DOHH2 (cell line): ENCODE measurements at regions not wholly inside any gene's neighbourhood (a gene's known extent, or its start where the extent isn't known, plus 50 kb on each side); places are given as distances from the start of the nearest gene placed in this dataset.

ENCODE experiments used
- CTCF ChIP-seq: fragments of 200-600 bp; sonication (generic); IDR thresholded peaks from one replicate; pipeline ENCODE4 v1.5.1; 2014; ENCODE audit warnings: antibody characterized with exemption, mild to moderate bottlenecking, low read depth, low read length; ENCODE audit not compliant: poor library complexity, severe bottlenecking
- EZH2phosphoT487 ChIP-seq: fragments of 200-600 bp; sonication (generic); IDR thresholded peaks from 2 replicates; pipeline ENCODE4 v1.6.1; 2017; ENCODE audit warnings: borderline replicate concordance, mild to moderate bottlenecking, antibody characterized with exemption, low read length, moderate library complexity, mixed read lengths

- no peak for TF ChIP-seq EZH2phosphoT487
- TF ChIP-seq CTCF: no peak
Measured at GRCh38 chr1:229753764-229754551, 127.9 kb downstream of the URB2 start.
